Uterus (tissue), 2 donors: ENCODE measurements at regions not wholly inside any gene's neighbourhood (a gene's known extent, or its start where the extent isn't known, plus 50 kb on each side); places are given as distances from the start of the nearest gene placed in this dataset.

Source experiments
- POLR2A ChIP-seq, 2 donors: fragments of 450-650 bp; IDR thresholded peaks; one replicate each; pipeline ENCODE4 v1.6.1; 2016; ENCODE audit warnings: antibody characterized with exemption in 2 of 2, mild to moderate bottlenecking in 1 of 2, moderate library complexity in 1 of 2
- TF ChIP-seq, protein P1 (sequence below), 4 experiments: fragments of 200-600 bp in 2 of 4; fragments of 450-650 bp in 2 of 4; sonication (generic) in 2 of 4; IDR thresholded peaks; one replicate each; pipeline ENCODE4 v1.5.1; 2016 to 2019; ENCODE audit warnings: antibody characterized with exemption in 4 of 4, mild to moderate bottlenecking in 2 of 4, moderate library complexity in 1 of 4

DNA sequence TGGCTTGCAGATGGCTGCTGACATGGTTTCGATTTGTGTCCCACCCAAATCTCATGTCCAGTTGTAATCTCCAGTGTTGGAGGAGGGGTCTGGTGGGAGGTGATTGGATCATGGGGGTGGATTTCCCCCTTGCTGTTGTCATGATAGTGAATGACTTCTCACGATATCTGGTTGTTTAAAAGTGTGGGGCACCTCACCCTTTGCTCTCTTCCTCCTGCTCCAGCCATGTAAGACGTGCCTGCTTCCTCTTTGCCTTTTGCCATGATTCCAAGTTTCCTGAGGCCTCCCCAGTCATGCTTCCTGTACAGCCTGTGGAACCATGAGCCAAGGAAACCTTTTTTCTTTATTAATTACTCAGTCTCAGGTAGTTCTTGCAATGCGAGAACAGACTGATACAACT, 77.6 kb upstream of the FUCA2 start:
- TF ChIP-seq, protein P1, sequence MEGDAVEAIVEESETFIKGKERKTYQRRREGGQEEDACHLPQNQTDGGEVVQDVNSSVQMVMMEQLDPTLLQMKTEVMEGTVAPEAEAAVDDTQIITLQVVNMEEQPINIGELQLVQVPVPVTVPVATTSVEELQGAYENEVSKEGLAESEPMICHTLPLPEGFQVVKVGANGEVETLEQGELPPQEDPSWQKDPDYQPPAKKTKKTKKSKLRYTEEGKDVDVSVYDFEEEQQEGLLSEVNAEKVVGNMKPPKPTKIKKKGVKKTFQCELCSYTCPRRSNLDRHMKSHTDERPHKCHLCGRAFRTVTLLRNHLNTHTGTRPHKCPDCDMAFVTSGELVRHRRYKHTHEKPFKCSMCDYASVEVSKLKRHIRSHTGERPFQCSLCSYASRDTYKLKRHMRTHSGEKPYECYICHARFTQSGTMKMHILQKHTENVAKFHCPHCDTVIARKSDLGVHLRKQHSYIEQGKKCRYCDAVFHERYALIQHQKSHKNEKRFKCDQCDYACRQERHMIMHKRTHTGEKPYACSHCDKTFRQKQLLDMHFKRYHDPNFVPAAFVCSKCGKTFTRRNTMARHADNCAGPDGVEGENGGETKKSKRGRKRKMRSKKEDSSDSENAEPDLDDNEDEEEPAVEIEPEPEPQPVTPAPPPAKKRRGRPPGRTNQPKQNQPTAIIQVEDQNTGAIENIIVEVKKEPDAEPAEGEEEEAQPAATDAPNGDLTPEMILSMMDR (IDR thresholded peaks at IDR 0.05): no peak
- no peak for TF ChIP-seq POLR2A (IDR thresholded peaks at IDR 0.05)
